Stimulated activated memory B cell treated with anti-CD40 and anti-IgM and Interleukin-4, amounts not matched to agents 10 μg/mL and 1 μg/mL and 100 μg/mL, for 72 hours (primary cell): ENCODE measurements at regions not wholly inside any gene's neighbourhood (a gene's known extent, or its start where the extent isn't known, plus 50 kb on each side); places are given as distances from the start of the nearest gene placed in this dataset.

ENCODE experiments used
- ATAC-seq: fragments of 150-1000 bp; cut with Tn5 transposase; 2 replicates; pipeline ENCODE4 v1.10.0; 2021
- H3K27ac Mint-ChIP-seq: one replicate; pipeline ENCODE4 v1.8.0; 2022; ENCODE audit warnings: mild to moderate bottlenecking, mixed read lengths
- H3K27me3 Mint-ChIP-seq: one replicate; pipeline ENCODE4 v1.8.0; 2022; ENCODE audit warnings: mixed read lengths
- H3K36me3 Mint-ChIP-seq: one replicate; pipeline ENCODE4 v1.8.0; 2022; ENCODE audit warnings: mixed read lengths
- H3K4me1 Mint-ChIP-seq: one replicate; pipeline ENCODE4 v1.8.0; 2022; ENCODE audit warnings: mixed read lengths
- H3K4me3 Mint-ChIP-seq: one replicate; pipeline ENCODE4 v1.8.0; 2022; ENCODE audit warnings: mild to moderate bottlenecking, moderate library complexity, mixed read lengths
- H3K9me3 Mint-ChIP-seq: one replicate; pipeline ENCODE4 v1.8.0; 2022; ENCODE audit warnings: mixed read lengths

- Mint-ChIP-seq H3K27ac (no peak overlapping the region), H3K9me3 (no peaks in the 10 kb centered on the region), H3K4me1 (no peaks in the 10 kb centered on the region), H3K4me3 (no peak overlapping the region), H3K27me3 (no peaks in the 10 kb centered on the region), H3K36me3 (no peaks in the 10 kb centered on the region)
- ATAC-seq, result no peak
These were observed 150.7 kb upstream of the LSM8 start for GRCh38 chr7:118033273-118033672.

GRCh38 chr7:118039963-118040489, 143.9 kb upstream of the LSM8 start:
- Mint-ChIP-seq H3K4me1 (peaks cover 20% of the 10 kb centered on the region), H3K27me3 (no peaks in the 10 kb centered on the region), H3K36me3 (no peaks in the 10 kb centered on the region), H3K4me3 (no peak overlapping the region), H3K27ac (no peak overlapping the region), H3K9me3 (no peaks in the 10 kb centered on the region)
- no peak for ATAC-seq

GRCh38 chr7:118040562-118040961, 143.4 kb upstream of the LSM8 start:
- H3K36me3 Mint-ChIP-seq, result no peaks in the 10 kb centered on the region
- no peaks in the 10 kb centered on the region for H3K9me3 Mint-ChIP-seq
- H3K4me1 Mint-ChIP-seq, result peaks cover 20% of the 10 kb centered on the region
- H3K27me3 Mint-ChIP-seq, result no peaks in the 10 kb centered on the region
- no peak overlapping the region for H3K27ac Mint-ChIP-seq
- ATAC-seq, result peak; percentile 55
- no peak overlapping the region for H3K4me3 Mint-ChIP-seq

- Mint-ChIP-seq H3K4me3 (no peak overlapping the region), H3K4me1 (peaks cover 20% of the 10 kb centered on the region), H3K36me3 (no peaks in the 10 kb centered on the region), H3K27ac (no peak overlapping the region), H3K9me3 (no peaks in the 10 kb centered on the region), H3K27me3 (no peaks in the 10 kb centered on the region)
- ATAC-seq, result no peak
These were observed 142.6 kb upstream of the LSM8 start for GRCh38 chr7:118041251-118041878.

GRCh38 chr7:118045629-118046028, 138.3 kb upstream of the LSM8 start:
- Mint-ChIP-seq H3K27me3 (no peaks in the 10 kb centered on the region), H3K36me3 (no peaks in the 10 kb centered on the region), H3K27ac (no peak overlapping the region), H3K4me3 (no peak overlapping the region), H3K4me1 (peaks cover 16% of the 10 kb centered on the region), H3K9me3 (no peaks in the 10 kb centered on the region)
- no peak for ATAC-seq

- H3K4me1 Mint-ChIP-seq, result peaks cover 11% of the 10 kb centered on the region
- H3K9me3 Mint-ChIP-seq, result no peaks in the 10 kb centered on the region
- no peaks in the 10 kb centered on the region for H3K36me3 Mint-ChIP-seq
- no peak for ATAC-seq
- no peak overlapping the region for H3K27ac Mint-ChIP-seq
- no peaks in the 10 kb centered on the region for H3K27me3 Mint-ChIP-seq
- no peak overlapping the region for H3K4me3 Mint-ChIP-seq
These were observed 137.9 kb upstream of the LSM8 start for GRCh38 chr7:118046086-118046485.

GRCh38 chr7:118046801-118047200, 137.2 kb upstream of the LSM8 start:
- no peak for ATAC-seq
- Mint-ChIP-seq H3K4me1 (peaks cover 4% of the 10 kb centered on the region), H3K27me3 (no peaks in the 10 kb centered on the region), H3K9me3 (no peaks in the 10 kb centered on the region), H3K36me3 (no peaks in the 10 kb centered on the region), H3K27ac (no peak overlapping the region), H3K4me3 (no peak overlapping the region)

GRCh38 chr7:118052336-118052735, 131.6 kb upstream of the LSM8 start:
- no peak for ATAC-seq
- Mint-ChIP-seq H3K9me3 (no peaks in the 10 kb centered on the region), H3K27ac (no peak overlapping the region), H3K4me3 (no peak overlapping the region), H3K36me3 (no peaks in the 10 kb centered on the region), H3K27me3 (no peaks in the 10 kb centered on the region), H3K4me1 (no peaks in the 10 kb centered on the region)

GRCh38 chr7:118053353-118053752, 130.6 kb upstream of the LSM8 start:
- H3K27ac Mint-ChIP-seq, result no peak overlapping the region
- H3K4me1 Mint-ChIP-seq, result no peaks in the 10 kb centered on the region
- no peak overlapping the region for H3K4me3 Mint-ChIP-seq
- no peak for ATAC-seq
- H3K9me3 Mint-ChIP-seq, result no peaks in the 10 kb centered on the region
- H3K27me3 Mint-ChIP-seq, result no peaks in the 10 kb centered on the region
- H3K36me3 Mint-ChIP-seq, result no peaks in the 10 kb centered on the region

- H3K4me1 Mint-ChIP-seq, result no peaks in the 10 kb centered on the region
- no peak overlapping the region for H3K27ac Mint-ChIP-seq
- no peak overlapping the region for H3K4me3 Mint-ChIP-seq
- no peaks in the 10 kb centered on the region for H3K27me3 Mint-ChIP-seq
- no peaks in the 10 kb centered on the region for H3K36me3 Mint-ChIP-seq
- no peak for ATAC-seq
- no peaks in the 10 kb centered on the region for H3K9me3 Mint-ChIP-seq
These were observed 129.4 kb upstream of the LSM8 start for GRCh38 chr7:118054529-118054928.

GRCh38 chr7:118055647-118056046, 128.3 kb upstream of the LSM8 start:
- no peaks in the 10 kb centered on the region for H3K36me3 Mint-ChIP-seq
- H3K4me3 Mint-ChIP-seq, result no peak overlapping the region
- H3K27ac Mint-ChIP-seq, result no peak overlapping the region
- H3K27me3 Mint-ChIP-seq, result no peaks in the 10 kb centered on the region
- ATAC-seq, result no peak
- H3K9me3 Mint-ChIP-seq, result no peaks in the 10 kb centered on the region
- H3K4me1 Mint-ChIP-seq, result no peaks in the 10 kb centered on the region

- Mint-ChIP-seq H3K27me3 (peaks cover 9% of the 10 kb centered on the region), H3K4me1 (no peaks in the 10 kb centered on the region), H3K36me3 (no peaks in the 10 kb centered on the region), H3K4me3 (no peak overlapping the region), H3K9me3 (no peaks in the 10 kb centered on the region), H3K27ac (no peak overlapping the region)
- ATAC-seq, result no peak
These were observed 126.6 kb upstream of the LSM8 start for GRCh38 chr7:118057404-118057803.

- ATAC-seq, result no peak
These were observed 124.8 kb upstream of the LSM8 start for GRCh38 chr7:118059209-118059608.

GRCh38 chr7:118060692-118061091, 123.3 kb upstream of the LSM8 start:
- Mint-ChIP-seq H3K27me3 (peaks cover 9% of the 10 kb centered on the region), H3K27ac (no peak overlapping the region), H3K36me3 (no peaks in the 10 kb centered on the region), H3K4me1 (no peaks in the 10 kb centered on the region), H3K4me3 (no peak overlapping the region), H3K9me3 (no peaks in the 10 kb centered on the region)
- ATAC-seq, result no peak

More at GRCh38 chr7:118059209-118059608, 124.8 kb upstream of the LSM8 start:
- H3K27me3 Mint-ChIP-seq, result peaks cover 9% of the 10 kb centered on the region
- no peak overlapping the region for H3K4me3 Mint-ChIP-seq
- H3K9me3 Mint-ChIP-seq, result no peaks in the 10 kb centered on the region
- H3K36me3 Mint-ChIP-seq, result no peaks in the 10 kb centered on the region
- no peak overlapping the region for H3K27ac Mint-ChIP-seq
- H3K4me1 Mint-ChIP-seq, result no peaks in the 10 kb centered on the region

GRCh38 chr7:118061386-118061785, 122.6 kb upstream of the LSM8 start:
- H3K4me3 Mint-ChIP-seq, result no peak overlapping the region
- no peak overlapping the region for H3K27ac Mint-ChIP-seq
- peaks cover 9% of the 10 kb centered on the region for H3K27me3 Mint-ChIP-seq
- no peaks in the 10 kb centered on the region for H3K4me1 Mint-ChIP-seq
- no peaks in the 10 kb centered on the region for H3K36me3 Mint-ChIP-seq
- H3K9me3 Mint-ChIP-seq, result no peaks in the 10 kb centered on the region
- ATAC-seq, result no peak

GRCh38 chr7:118072893-118073674, 110.9 kb upstream of the LSM8 start:
- peak; percentile 60 for ATAC-seq

More at GRCh38 chr7:118072893-118073674, 110.9 kb upstream of the LSM8 start:
- Mint-ChIP-seq H3K4me3 (no peak overlapping the region), H3K27me3 (no peaks in the 10 kb centered on the region), H3K4me1 (no peaks in the 10 kb centered on the region), H3K27ac (no peak overlapping the region), H3K9me3 (no peaks in the 10 kb centered on the region), H3K36me3 (no peaks in the 10 kb centered on the region)
